ENCODE measurements at regions not wholly inside any gene's neighbourhood (a gene's known extent, or its start where the extent isn't known, plus 50 kb on each side); places are given as distances from the start of the nearest gene placed in this dataset.
"Not testable (repeated sequence)": the region's sequence is repeated elsewhere in the genome, so short reads cannot be mapped to it uniquely, and the experiment has no call there.

GRCh38 chr14:89563471-89563870 lies 146.4 kb upstream of the FOXN3 start:
- intact Hi-C loops (cut with DNase I) = no loop called here
- ATAC-seq = no peak
- Histone ChIP-seq H3K4me1 (no peaks in the 10 kb centered on the region), H3K27ac (no peak overlapping the region), H3K4me3 (no peak overlapping the region), H3K36me3 (no peaks in the 10 kb centered on the region), H3K9me3 (no peaks in the 10 kb centered on the region), H3K27me3 (ENCODE audit: low read depth) (no peaks in the 10 kb centered on the region)
- DNase-seq = no peak
- TF ChIP-seq CTCF (IDR thresholded peaks at IDR 0.05) = no peak

- no peak for DNase-seq
- H3K4me3 ChIP-seq = no peak overlapping the region
- no peaks in the 10 kb centered on the region for H3K9me3 ChIP-seq
- H3K27ac ChIP-seq = no peak overlapping the region
- H3K27me3 ChIP-seq (ENCODE audit: low read depth) = no peaks in the 10 kb centered on the region
- no peaks in the 10 kb centered on the region for H3K4me1 ChIP-seq
- no peak for ATAC-seq
- TF ChIP-seq CTCF (IDR thresholded peaks at IDR 0.05) = no peak
- H3K36me3 ChIP-seq = no peaks in the 10 kb centered on the region
- intact Hi-C loops (cut with DNase I) = no loop called here
Measured at GRCh38 chr14:89551955-89552354, 134.9 kb upstream of the FOXN3 start.

- H3K9me3 ChIP-seq = no peaks in the 10 kb centered on the region
- H3K27me3 ChIP-seq (ENCODE audit: low read depth) = no peaks in the 10 kb centered on the region
- no peak overlapping the region for H3K4me3 ChIP-seq
- H3K27ac ChIP-seq = no peak overlapping the region
- ATAC-seq (no peak), DNase-seq (no peak)
- H3K36me3 ChIP-seq = no peaks in the 10 kb centered on the region
- no peaks in the 10 kb centered on the region for H3K4me1 ChIP-seq
- no peak for TF ChIP-seq CTCF (IDR thresholded peaks at IDR 0.05)
- intact Hi-C loops (cut with DNase I) = no loop called here
Measured at GRCh38 chr14:89551432-89551831, 134.4 kb upstream of the FOXN3 start.

- intact Hi-C loops (cut with DNase I) = no loop called here
- no peaks in the 10 kb centered on the region for H3K27me3 ChIP-seq (ENCODE audit: low read depth)
- H3K36me3 ChIP-seq = no peaks in the 10 kb centered on the region
- H3K27ac ChIP-seq = no peak overlapping the region
- H3K4me3 ChIP-seq = no peak overlapping the region
- no peak for TF ChIP-seq CTCF (IDR thresholded peaks at IDR 0.05)
- no peak for DNase-seq
- H3K9me3 ChIP-seq = no peaks in the 10 kb centered on the region
- H3K4me1 ChIP-seq = no peaks in the 10 kb centered on the region
- ATAC-seq = no peak
Measured at GRCh38 chr14:89550821-89551220, 133.8 kb upstream of the FOXN3 start.

- H3K27me3 ChIP-seq (ENCODE audit: low read depth) = no peaks in the 10 kb centered on the region
- H3K9me3 ChIP-seq = no peaks in the 10 kb centered on the region
- intact Hi-C loops (cut with DNase I) = no loop called here
- H3K4me3 ChIP-seq = no peak overlapping the region
- no peak overlapping the region for H3K27ac ChIP-seq
- no peak for TF ChIP-seq CTCF (IDR thresholded peaks at IDR 0.05)
- no peak for ATAC-seq
- H3K4me1 ChIP-seq = no peaks in the 10 kb centered on the region
- no peaks in the 10 kb centered on the region for H3K36me3 ChIP-seq
- no peak for DNase-seq
Measured at GRCh38 chr14:89549381-89550125, 132.5 kb upstream of the FOXN3 start.

- ATAC-seq; H3K27me3 ChIP-seq (ENCODE audit: low read depth); H3K4me1 ChIP-seq; H3K9me3 ChIP-seq; DNase-seq; intact Hi-C loops (cut with DNase I); H3K4me3 ChIP-seq; H3K27ac ChIP-seq; H3K36me3 ChIP-seq: not testable (repeated sequence)
Measured at GRCh38 chr14:89547047-89547446, 130.0 kb upstream of the FOXN3 start.

Measured in lower lobe of right lung (tissue), 2 donors.